GM23338 (cell line): ENCODE measurements at regions not wholly inside any gene's neighbourhood (a gene's known extent, or its start where the extent isn't known, plus 50 kb on each side); places are given as distances from the start of the nearest gene placed in this dataset.

ENCODE experiments used
- ATAC-seq: fragments of 200-7000 bp; cut with Tn5 transposase; 3 replicates; pipeline ENCODE4 v1.9.1; 2020
- DNase-seq: peaks from one replicate; pipeline ENCODE4 v3.0.0-alpha.2; 2015; ENCODE audit warnings: low spot score
- H2AFZ ChIP-seq: fragments of 200-600 bp; sonication (generic); 2 replicates; pipeline ENCODE4 v1.8.0; 2016; ENCODE audit warnings: antibody characterized with exemption, mild to moderate bottlenecking, moderate library complexity
- H3F3A ChIP-seq: fragments of 200-600 bp; sonication (generic); replicated peaks from 2 replicates; pipeline ENCODE4 v1.8.0; 2017; ENCODE audit warnings: antibody characterized with exemption, mixed run types, low read depth
- H3K27ac ChIP-seq: fragments of 200-600 bp; sonication (generic); 2 replicates; pipeline ENCODE4 v1.6.1; 2016; ENCODE audit warnings: low read depth
- H3K27me3 ChIP-seq: fragments of 200-600 bp; sonication (generic); 2 replicates; pipeline ENCODE4 v1.8.0; 2016; ENCODE audit warnings: mild to moderate bottlenecking, mixed run types, moderate library complexity; ENCODE audit not compliant: insufficient read depth
- H3K36me3 ChIP-seq: fragments of 200-600 bp; sonication (generic); 2 replicates; pipeline ENCODE4 v1.8.0; 2016; ENCODE audit warnings: mild to moderate bottlenecking; ENCODE audit not compliant: insufficient read depth
- H3K4me1 ChIP-seq: fragments of 200-600 bp; sonication (generic); 2 replicates; pipeline ENCODE4 v1.8.0; 2016; ENCODE audit warnings: mild to moderate bottlenecking, moderate library complexity; ENCODE audit not compliant: insufficient read depth
- H3K4me2 ChIP-seq: fragments of 200-600 bp; sonication (generic); 2 replicates; pipeline ENCODE4 v1.7.1; 2017; ENCODE audit warnings: mixed run types
- H3K4me3 ChIP-seq: fragments of 200-600 bp; sonication (generic); 2 replicates; pipeline ENCODE4 v1.6.1; 2016; ENCODE audit warnings: mixed run types
- H3K79me2 ChIP-seq: fragments of 200-600 bp; sonication (generic); replicated peaks from 2 replicates; pipeline ENCODE4 v1.8.0; 2017; ENCODE audit warnings: mild to moderate bottlenecking; ENCODE audit not compliant: insufficient read depth
- H3K9me2 ChIP-seq: fragments of 200-600 bp; sonication (generic); 2 replicates; pipeline ENCODE4 v1.8.0; 2017; ENCODE audit not compliant: insufficient read depth
- H4K20me1 ChIP-seq: fragments of 200-600 bp; sonication (generic); replicated peaks from 2 replicates; pipeline ENCODE4 v1.8.0; 2017; ENCODE audit warnings: mild to moderate bottlenecking; ENCODE audit not compliant: insufficient read depth
- H3K27ac Mint-ChIP-seq: 2 replicates; pipeline ENCODE4 v1.8.0; 2020; ENCODE audit warnings: inconsistent platforms, mild to moderate bottlenecking, moderate library complexity, mixed read lengths
- H3K27me3 Mint-ChIP-seq: 3 replicates; pipeline ENCODE4 v1.8.0; 2022; ENCODE audit warnings: low read depth, mild to moderate bottlenecking, moderate library complexity, mixed read lengths, inconsistent platforms; ENCODE audit not compliant: insufficient read depth, poor library complexity
- H3K36me3 Mint-ChIP-seq: 3 replicates; pipeline ENCODE4 v1.8.0; 2021; ENCODE audit warnings: low read depth, mild to moderate bottlenecking, inconsistent platforms, moderate library complexity, mixed read lengths
- H3K4me1 Mint-ChIP-seq: 3 replicates; pipeline ENCODE4 v1.8.0; 2020; ENCODE audit warnings: mild to moderate bottlenecking, inconsistent platforms, mixed read lengths
- H3K4me3 Mint-ChIP-seq: 3 replicates; pipeline ENCODE4 v1.8.0; 2021; ENCODE audit warnings: moderate library complexity, mild to moderate bottlenecking, inconsistent platforms, mixed read lengths
- H3K9me3 Mint-ChIP-seq: 3 replicates; pipeline ENCODE4 v1.8.0; 2020; ENCODE audit warnings: moderate library complexity, mild to moderate bottlenecking, inconsistent platforms, mixed read lengths
- CREB1 ChIP-seq: fragments of 250-450 bp; sonication (Bioruptor Pico); IDR thresholded peaks from 2 replicates; pipeline ENCODE4 v1.5.0; 2020; ENCODE audit warnings: low read depth, mild to moderate bottlenecking, moderate library complexity
- ETS1 ChIP-seq: IDR thresholded peaks from 2 replicates; pipeline ENCODE4 v1.6.1; 2016; ENCODE audit warnings: antibody characterized with exemption
- EZH2 ChIP-seq: fragments of 200-600 bp; sonication (generic); IDR thresholded peaks from one replicate; pipeline ENCODE4 v1.8.0; 2017; ENCODE audit warnings: antibody characterized with exemption, mild to moderate bottlenecking, low read depth; ENCODE audit not compliant: unreplicated experiment
- EZH2phosphoT487 ChIP-seq: fragments of 200-600 bp; sonication (generic); IDR thresholded peaks from one replicate; pipeline ENCODE4 v1.8.1; 2018; ENCODE audit warnings: antibody characterized with exemption; ENCODE audit not compliant: unreplicated experiment
- JUNB ChIP-seq: IDR thresholded peaks from one replicate; pipeline ENCODE4 v1.6.1; 2016; ENCODE audit warnings: antibody characterized with exemption; ENCODE audit not compliant: unreplicated experiment
- NANOG ChIP-seq: IDR thresholded peaks from 2 replicates; pipeline ENCODE4 v1.6.1; 2016; ENCODE audit warnings: antibody characterized with exemption, borderline replicate concordance
- POLR2AphosphoS5 ChIP-seq: IDR thresholded peaks from 2 replicates; pipeline ENCODE4 v1.6.1; 2016; ENCODE audit warnings: antibody characterized with exemption, low read depth
- STAT1 ChIP-seq: IDR thresholded peaks from one replicate; pipeline ENCODE4 v1.6.1; 2016; ENCODE audit warnings: antibody characterized with exemption; ENCODE audit not compliant: unreplicated experiment
- ZNF114 ChIP-seq: fragments of 250-450 bp; sonication (Bioruptor Pico); IDR thresholded peaks from 2 replicates; pipeline ENCODE4 v1.5.0; 2020; ENCODE audit warnings: mild to moderate bottlenecking, moderate library complexity
- ZNF331 ChIP-seq: fragments of 250-450 bp; sonication (Bioruptor Pico); IDR thresholded peaks from 2 replicates; pipeline ENCODE4 v1.5.0; 2020; ENCODE audit warnings: low read depth, mild to moderate bottlenecking, moderate library complexity
- ZNF462 ChIP-seq: fragments of 250-450 bp; sonication (Bioruptor Pico); IDR thresholded peaks from 2 replicates; pipeline ENCODE4 v1.5.0; 2020; ENCODE audit warnings: mild to moderate bottlenecking, moderate library complexity
- TF ChIP-seq, protein P1 (sequence below), 2 experiments: fragments of 200-600 bp in 1 of 2; sonication (generic) in 1 of 2; conservative IDR thresholded peaks; 2 replicates each; pipeline versions ENCODE4 v1.5.1 to v1.6.1; 2016 to 2017; ENCODE audit warnings: antibody characterized with exemption in 2 of 2, low read depth in 2 of 2, mild to moderate bottlenecking in 2 of 2, moderate library complexity in 1 of 2
- TF ChIP-seq, protein P2 (sequence below): IDR thresholded peaks from one replicate; pipeline ENCODE4 v1.6.1; 2018; ENCODE audit warnings: antibody characterized with exemption; ENCODE audit not compliant: unreplicated experiment

DNA sequence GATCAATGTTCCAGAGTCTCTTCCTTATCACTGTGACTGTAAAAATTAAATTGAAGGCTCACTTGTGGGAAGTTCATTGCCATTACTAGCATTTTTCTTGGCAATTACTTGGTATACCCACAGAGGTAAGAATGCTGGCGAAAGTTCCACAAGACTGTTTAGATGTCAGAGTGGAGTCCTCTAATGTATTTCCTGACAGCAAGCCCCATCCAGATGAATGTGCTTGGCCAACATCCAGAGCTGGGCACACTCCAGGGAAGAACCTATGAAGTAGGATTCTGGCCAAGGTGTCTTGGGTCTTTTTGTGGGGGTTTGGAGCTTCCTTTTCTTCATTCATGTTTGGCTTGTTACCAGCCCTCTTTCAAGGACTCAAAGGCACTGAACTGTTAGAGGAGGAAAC lies 473.6 kb downstream of the DMAC1 start:
- Histone ChIP-seq H3K36me3 (no peaks in the 10 kb centered on the region; the same call in 1 of the 2 replicates), H2AFZ (no peak overlapping the region), H3K4me3 (no peak overlapping the region), H3K4me2 (no peak overlapping the region), H3K27me3 (no peaks in the 10 kb centered on the region), H3K79me2 (no peaks in the 10 kb centered on the region), H3K4me1 (no peaks in the 10 kb centered on the region), H4K20me1 (no peaks in the 10 kb centered on the region), H3K9me2 (peaks cover 15% of the 10 kb centered on the region), H3K27ac (no peak overlapping the region), H3F3A (no peaks in the 10 kb centered on the region)
- no peaks in the 10 kb centered on the region for H3K9me3 Mint-ChIP-seq
- no peak overlapping the region for H3K4me3 Mint-ChIP-seq
- H3K27me3 Mint-ChIP-seq: no peaks in the 10 kb centered on the region
- H3K36me3 Mint-ChIP-seq: no peaks in the 10 kb centered on the region
- TF ChIP-seq STAT1 (no peak), ZNF331 (CRISPR knock-in tag) (no peak), EZH2phosphoT487 (no peak), ZNF114 (CRISPR knock-in tag) (no peak), JUNB (no peak), POLR2AphosphoS5 (no peak), EZH2 (no peak), CREB1 (CRISPR knock-in tag) (no peak), ZNF462 (CRISPR knock-in tag) (no peak), NANOG (no peak), ETS1 (no peak)
- TF ChIP-seq, protein P1, sequence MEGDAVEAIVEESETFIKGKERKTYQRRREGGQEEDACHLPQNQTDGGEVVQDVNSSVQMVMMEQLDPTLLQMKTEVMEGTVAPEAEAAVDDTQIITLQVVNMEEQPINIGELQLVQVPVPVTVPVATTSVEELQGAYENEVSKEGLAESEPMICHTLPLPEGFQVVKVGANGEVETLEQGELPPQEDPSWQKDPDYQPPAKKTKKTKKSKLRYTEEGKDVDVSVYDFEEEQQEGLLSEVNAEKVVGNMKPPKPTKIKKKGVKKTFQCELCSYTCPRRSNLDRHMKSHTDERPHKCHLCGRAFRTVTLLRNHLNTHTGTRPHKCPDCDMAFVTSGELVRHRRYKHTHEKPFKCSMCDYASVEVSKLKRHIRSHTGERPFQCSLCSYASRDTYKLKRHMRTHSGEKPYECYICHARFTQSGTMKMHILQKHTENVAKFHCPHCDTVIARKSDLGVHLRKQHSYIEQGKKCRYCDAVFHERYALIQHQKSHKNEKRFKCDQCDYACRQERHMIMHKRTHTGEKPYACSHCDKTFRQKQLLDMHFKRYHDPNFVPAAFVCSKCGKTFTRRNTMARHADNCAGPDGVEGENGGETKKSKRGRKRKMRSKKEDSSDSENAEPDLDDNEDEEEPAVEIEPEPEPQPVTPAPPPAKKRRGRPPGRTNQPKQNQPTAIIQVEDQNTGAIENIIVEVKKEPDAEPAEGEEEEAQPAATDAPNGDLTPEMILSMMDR (conservative IDR thresholded peaks at IDR 0.05; ENCODE audit: low read depth in 2 of 2): no peak
- TF ChIP-seq, protein P2, sequence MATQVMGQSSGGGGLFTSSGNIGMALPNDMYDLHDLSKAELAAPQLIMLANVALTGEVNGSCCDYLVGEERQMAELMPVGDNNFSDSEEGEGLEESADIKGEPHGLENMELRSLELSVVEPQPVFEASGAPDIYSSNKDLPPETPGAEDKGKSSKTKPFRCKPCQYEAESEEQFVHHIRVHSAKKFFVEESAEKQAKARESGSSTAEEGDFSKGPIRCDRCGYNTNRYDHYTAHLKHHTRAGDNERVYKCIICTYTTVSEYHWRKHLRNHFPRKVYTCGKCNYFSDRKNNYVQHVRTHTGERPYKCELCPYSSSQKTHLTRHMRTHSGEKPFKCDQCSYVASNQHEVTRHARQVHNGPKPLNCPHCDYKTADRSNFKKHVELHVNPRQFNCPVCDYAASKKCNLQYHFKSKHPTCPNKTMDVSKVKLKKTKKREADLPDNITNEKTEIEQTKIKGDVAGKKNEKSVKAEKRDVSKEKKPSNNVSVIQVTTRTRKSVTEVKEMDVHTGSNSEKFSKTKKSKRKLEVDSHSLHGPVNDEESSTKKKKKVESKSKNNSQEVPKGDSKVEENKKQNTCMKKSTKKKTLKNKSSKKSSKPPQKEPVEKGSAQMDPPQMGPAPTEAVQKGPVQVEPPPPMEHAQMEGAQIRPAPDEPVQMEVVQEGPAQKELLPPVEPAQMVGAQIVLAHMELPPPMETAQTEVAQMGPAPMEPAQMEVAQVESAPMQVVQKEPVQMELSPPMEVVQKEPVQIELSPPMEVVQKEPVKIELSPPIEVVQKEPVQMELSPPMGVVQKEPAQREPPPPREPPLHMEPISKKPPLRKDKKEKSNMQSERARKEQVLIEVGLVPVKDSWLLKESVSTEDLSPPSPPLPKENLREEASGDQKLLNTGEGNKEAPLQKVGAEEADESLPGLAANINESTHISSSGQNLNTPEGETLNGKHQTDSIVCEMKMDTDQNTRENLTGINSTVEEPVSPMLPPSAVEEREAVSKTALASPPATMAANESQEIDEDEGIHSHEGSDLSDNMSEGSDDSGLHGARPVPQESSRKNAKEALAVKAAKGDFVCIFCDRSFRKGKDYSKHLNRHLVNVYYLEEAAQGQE: no peak
- DNase-seq (no peak), ATAC-seq (no peak)
- H3K4me1 Mint-ChIP-seq: no peaks in the 10 kb centered on the region
- no peak overlapping the region for H3K27ac Mint-ChIP-seq
